ENCODE measurements at regions not wholly inside any gene's neighbourhood (a gene's known extent, or its start where the extent isn't known, plus 50 kb on each side); places are given as distances from the start of the nearest gene placed in this dataset.

DNA sequence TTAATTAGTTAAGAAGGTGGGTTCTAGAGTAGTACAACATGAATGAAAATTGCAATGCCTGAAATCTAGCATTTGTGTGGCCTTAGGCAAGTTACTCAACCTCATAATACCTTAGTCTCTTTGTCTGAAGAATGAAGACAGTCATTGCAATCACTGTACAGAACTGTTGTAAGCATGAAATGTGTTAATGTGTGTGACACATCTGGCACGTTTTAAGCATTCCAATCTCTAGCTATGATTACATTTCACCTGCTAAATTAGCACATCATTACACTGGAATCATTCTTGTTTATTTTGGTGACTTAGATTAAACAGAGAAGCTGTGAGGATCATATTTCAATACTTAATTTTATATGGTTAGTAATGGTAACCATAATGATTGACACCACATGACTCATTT, 629.7 kb upstream of the KIF2B start:
- H3K4me3 ChIP-seq (ENCODE audit: low read length): no peak overlapping the region
- DNase-seq (ENCODE audit: low read depth): peak; percentile 51
- TF ChIP-seq, protein P1, sequence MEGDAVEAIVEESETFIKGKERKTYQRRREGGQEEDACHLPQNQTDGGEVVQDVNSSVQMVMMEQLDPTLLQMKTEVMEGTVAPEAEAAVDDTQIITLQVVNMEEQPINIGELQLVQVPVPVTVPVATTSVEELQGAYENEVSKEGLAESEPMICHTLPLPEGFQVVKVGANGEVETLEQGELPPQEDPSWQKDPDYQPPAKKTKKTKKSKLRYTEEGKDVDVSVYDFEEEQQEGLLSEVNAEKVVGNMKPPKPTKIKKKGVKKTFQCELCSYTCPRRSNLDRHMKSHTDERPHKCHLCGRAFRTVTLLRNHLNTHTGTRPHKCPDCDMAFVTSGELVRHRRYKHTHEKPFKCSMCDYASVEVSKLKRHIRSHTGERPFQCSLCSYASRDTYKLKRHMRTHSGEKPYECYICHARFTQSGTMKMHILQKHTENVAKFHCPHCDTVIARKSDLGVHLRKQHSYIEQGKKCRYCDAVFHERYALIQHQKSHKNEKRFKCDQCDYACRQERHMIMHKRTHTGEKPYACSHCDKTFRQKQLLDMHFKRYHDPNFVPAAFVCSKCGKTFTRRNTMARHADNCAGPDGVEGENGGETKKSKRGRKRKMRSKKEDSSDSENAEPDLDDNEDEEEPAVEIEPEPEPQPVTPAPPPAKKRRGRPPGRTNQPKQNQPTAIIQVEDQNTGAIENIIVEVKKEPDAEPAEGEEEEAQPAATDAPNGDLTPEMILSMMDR (IDR thresholded peaks at IDR 0.05; ENCODE audit: insufficient read depth, low read depth, low read length, missing control alignments): no peak

DNA sequence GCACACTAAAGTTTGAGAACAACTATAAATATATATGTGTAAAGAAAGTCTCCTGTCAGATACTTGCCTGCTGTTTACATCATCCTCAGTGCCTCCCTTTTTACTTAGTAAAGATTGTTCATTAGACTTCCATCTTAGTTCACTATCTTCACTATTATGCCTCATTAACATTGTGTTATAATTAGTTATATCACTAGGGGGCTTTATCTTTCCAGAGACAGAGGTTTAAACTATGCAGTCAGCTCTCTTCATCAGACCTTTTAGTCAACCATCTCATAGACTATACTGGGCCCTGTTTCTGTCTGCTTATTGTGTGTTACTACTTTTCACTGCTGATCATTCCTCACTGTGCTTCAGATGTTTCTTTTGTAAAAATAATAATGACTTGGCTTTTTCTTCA, 630.8 kb upstream of the KIF2B start:
- no peak for DNase-seq (ENCODE audit: low read depth)
- TF ChIP-seq, protein P1 (IDR thresholded peaks at IDR 0.05; ENCODE audit: insufficient read depth, low read depth, low read length, missing control alignments): no peak
- H3K4me3 ChIP-seq (ENCODE audit: low read length): no peak overlapping the region

DNA sequence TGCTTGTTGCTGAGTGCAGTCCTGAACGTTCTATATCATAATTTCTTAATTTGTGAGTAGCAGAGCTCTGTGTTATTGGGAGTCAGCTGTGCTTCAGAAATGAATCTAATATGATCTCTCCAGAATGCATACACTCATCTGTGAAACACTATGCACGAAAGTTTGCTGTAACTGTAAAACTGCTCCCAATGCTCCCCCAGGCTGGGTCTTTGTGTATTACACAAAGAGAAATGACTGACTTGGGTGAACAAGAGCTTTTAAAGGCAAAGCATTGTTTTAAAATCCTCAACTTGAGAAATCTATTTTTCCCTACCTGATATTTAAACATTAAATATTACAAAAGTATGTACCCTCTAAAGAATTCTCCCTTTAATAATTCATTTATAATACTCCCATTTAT, 636.7 kb upstream of the KIF2B start:
- DNase-seq (ENCODE audit: low read depth): no peak
- no peak overlapping the region for H3K4me3 ChIP-seq (ENCODE audit: low read length)
- TF ChIP-seq, protein P1 (IDR thresholded peaks at IDR 0.05; ENCODE audit: insufficient read depth, low read depth, low read length, missing control alignments): no peak

DNA sequence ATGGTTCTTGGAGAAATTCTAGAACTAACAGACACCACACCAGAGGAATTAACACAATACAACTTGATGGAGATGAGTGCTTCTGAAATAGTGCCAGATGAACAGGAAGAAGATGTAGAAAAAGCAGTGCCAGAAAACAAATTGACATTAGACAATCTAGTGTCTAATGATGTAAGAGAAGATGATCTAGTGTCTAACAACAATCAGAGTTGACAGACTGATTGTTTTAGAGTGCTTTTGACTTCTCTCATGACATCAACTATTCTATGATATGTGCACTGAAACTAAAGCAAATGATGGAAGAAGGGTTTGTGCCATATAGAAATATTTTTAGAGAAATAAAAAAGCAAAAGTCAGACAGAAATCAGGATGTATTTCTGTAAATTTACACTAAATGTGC, 646.1 kb upstream of the KIF2B start:
- no peak overlapping the region for H3K4me3 ChIP-seq (ENCODE audit: low read length)
- TF ChIP-seq, protein P1 (IDR thresholded peaks at IDR 0.05; ENCODE audit: insufficient read depth, low read depth, low read length, missing control alignments): no peak
- DNase-seq (ENCODE audit: low read depth): no peak

DNA sequence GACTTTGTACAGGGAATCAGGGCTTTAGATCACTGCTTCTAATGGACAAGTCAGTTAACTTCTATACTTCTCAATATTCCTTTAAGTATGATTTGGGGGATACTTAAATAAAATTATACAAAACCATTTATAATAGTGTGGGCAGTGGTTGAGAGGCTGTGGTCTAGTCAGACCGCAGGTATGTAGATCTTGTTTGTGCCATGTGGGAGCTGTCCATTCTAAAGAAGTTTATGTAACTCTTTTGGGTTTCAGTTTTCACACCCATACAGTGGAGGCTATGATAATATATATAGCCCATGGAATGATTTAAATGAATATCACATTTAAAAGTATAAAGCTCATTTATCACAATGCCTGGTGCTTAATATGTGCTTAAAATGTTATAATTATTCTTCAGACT, 654.3 kb upstream of the KIF2B start:
- TF ChIP-seq, protein P1 (IDR thresholded peaks at IDR 0.05; ENCODE audit: insufficient read depth, low read depth, low read length, missing control alignments): no peak
- H3K4me3 ChIP-seq (ENCODE audit: low read length): no peak overlapping the region
- DNase-seq (ENCODE audit: low read depth): no peak

DNA sequence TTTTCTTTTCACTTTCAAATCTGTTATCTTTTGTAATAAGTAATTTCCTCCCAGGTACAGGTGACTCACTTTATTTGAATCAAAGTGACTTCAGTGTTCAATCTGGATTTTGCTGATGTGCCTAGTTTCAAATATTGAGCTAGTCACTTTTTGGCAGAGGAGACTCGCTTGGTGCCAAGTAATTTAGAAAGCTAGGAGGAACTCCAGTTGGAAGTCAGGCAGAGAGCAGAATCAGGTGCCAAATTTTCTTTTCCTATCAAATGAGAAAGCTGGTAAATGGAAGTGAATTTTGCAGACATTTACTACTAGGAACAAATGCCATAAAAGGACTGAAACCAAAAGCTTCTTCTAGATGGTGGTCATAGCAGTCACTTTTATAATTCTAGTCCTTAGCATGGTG, 656.0 kb upstream of the KIF2B start:
- H3K4me3 ChIP-seq (ENCODE audit: low read length): no peak overlapping the region
- no peak for DNase-seq (ENCODE audit: low read depth)
- TF ChIP-seq, protein P1 (IDR thresholded peaks at IDR 0.05; ENCODE audit: insufficient read depth, low read depth, low read length, missing control alignments): no peak

DNA sequence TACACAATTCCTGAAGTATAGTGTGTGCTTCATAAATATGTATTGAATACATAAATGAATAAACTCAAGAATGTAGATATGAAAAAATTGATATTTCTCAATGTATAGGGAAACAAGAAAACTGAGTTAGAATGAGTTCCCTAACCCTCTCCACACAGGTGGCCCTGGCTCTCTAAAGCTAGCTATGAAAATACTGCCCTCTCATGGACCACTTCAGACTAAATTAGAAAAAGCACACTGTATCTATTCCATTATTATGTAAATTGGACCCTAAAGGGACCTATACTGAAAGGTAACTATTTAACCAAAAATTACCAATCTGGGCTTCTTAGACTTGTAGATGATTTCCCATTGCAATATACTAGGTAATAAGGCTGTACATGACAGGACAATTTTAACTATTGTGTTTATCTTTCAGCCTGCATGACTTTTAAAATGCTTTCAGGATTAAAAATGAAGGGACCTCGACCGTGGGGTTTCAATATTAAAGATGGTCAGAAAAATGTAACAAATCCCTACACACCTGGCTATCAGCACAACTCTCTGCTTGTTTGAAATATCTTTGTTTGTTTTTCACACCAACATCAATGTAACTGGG, 672.5 kb upstream of the KIF2B start:
- H3K4me3 ChIP-seq (ENCODE audit: low read length): no peak overlapping the region
- TF ChIP-seq, protein P1 (IDR thresholded peaks at IDR 0.05; ENCODE audit: insufficient read depth, low read depth, low read length, missing control alignments): no peak
- DNase-seq (ENCODE audit: low read depth): no peak

Data from epithelial cell of esophagus (primary cell).